ENCODE measurements at regions not wholly inside any gene's neighbourhood (a gene's known extent, or its start where the extent isn't known, plus 50 kb on each side); places are given as distances from the start of the nearest gene placed in this dataset.
"Not testable (repeated sequence)": the region's sequence is repeated elsewhere in the genome, so short reads cannot be mapped to it uniquely, and the experiment has no call there.

- no peaks in the 10 kb centered on the region for H3K36me3 ChIP-seq
- no peaks in the 10 kb centered on the region for H3K9me3 ChIP-seq
- H3K27me3 ChIP-seq, result no peaks in the 10 kb centered on the region
- no peak overlapping the region for H3K4me3 ChIP-seq
- DNase-seq, result no peak
These were observed 198.0 kb upstream of the COX10 start for GRCh38 chr17:13871261-13871660.

- no peaks in the 10 kb centered on the region for H3K27me3 ChIP-seq
- H3K9me3 ChIP-seq, result no peaks in the 10 kb centered on the region
- no peak overlapping the region for H3K4me3 ChIP-seq
- DNase-seq, result no peak
- H3K36me3 ChIP-seq, result no peaks in the 10 kb centered on the region
These were observed 195.2 kb upstream of the COX10 start for GRCh38 chr17:13874134-13874533.

- Histone ChIP-seq H3K4me3 (no peak overlapping the region), H3K27me3 (no peaks in the 10 kb centered on the region), H3K36me3 (no peaks in the 10 kb centered on the region), H3K9me3 (no peaks in the 10 kb centered on the region)
- DNase-seq, result no peak
These were observed 194.5 kb upstream of the COX10 start for GRCh38 chr17:13874817-13875216.

GRCh38 chr17:13879961-13880466, 189.3 kb upstream of the COX10 start:
- DNase-seq, result no peak
- Histone ChIP-seq H3K27me3 (no peaks in the 10 kb centered on the region), H3K36me3 (no peaks in the 10 kb centered on the region), H3K4me3 (no peak overlapping the region), H3K9me3 (no peaks in the 10 kb centered on the region)

GRCh38 chr17:13883659-13884058, 185.6 kb upstream of the COX10 start:
- Histone ChIP-seq H3K9me3 (no peaks in the 10 kb centered on the region), H3K27me3 (no peaks in the 10 kb centered on the region), H3K36me3 (no peaks in the 10 kb centered on the region), H3K4me3 (no peak overlapping the region)
- DNase-seq, result no peak

GRCh38 chr17:13884347-13884746, 185.0 kb upstream of the COX10 start:
- DNase-seq, result no peak
- Histone ChIP-seq H3K27me3 (no peaks in the 10 kb centered on the region), H3K9me3 (no peaks in the 10 kb centered on the region), H3K4me3 (no peak overlapping the region), H3K36me3 (no peaks in the 10 kb centered on the region)

- DNase-seq, result no peak
- H3K9me3 ChIP-seq, result no peaks in the 10 kb centered on the region
- H3K4me3 ChIP-seq, result no peak overlapping the region
These were observed 183.8 kb upstream of the COX10 start for GRCh38 chr17:13885550-13885949.

GRCh38 chr17:13885953-13886889, 183.1 kb upstream of the COX10 start:
- H3K9me3 ChIP-seq, result no peaks in the 10 kb centered on the region
- no peak for DNase-seq

More at GRCh38 chr17:13885550-13885949, 183.8 kb upstream of the COX10 start:
- H3K36me3 ChIP-seq, result no peaks in the 10 kb centered on the region
- no peaks in the 10 kb centered on the region for H3K27me3 ChIP-seq

GRCh38 chr17:13888056-13888609, 181.2 kb upstream of the COX10 start:
- DNase-seq, result no peak
- Histone ChIP-seq H3K36me3 (no peaks in the 10 kb centered on the region), H3K4me3 (no peak overlapping the region), H3K9me3 (no peaks in the 10 kb centered on the region), H3K27me3 (no peaks in the 10 kb centered on the region)

More at GRCh38 chr17:13885953-13886889, 183.1 kb upstream of the COX10 start:
- no peak overlapping the region for H3K4me3 ChIP-seq
- H3K27me3 ChIP-seq, result no peaks in the 10 kb centered on the region
- no peaks in the 10 kb centered on the region for H3K36me3 ChIP-seq

- H3K9me3 ChIP-seq, H3K27me3 ChIP-seq, H3K36me3 ChIP-seq, H3K4me3 ChIP-seq, DNase-seq: not testable (repeated sequence)
These were observed 160.3 kb upstream of the COX10 start for GRCh38 chr17:13908971-13909370.

GRCh38 chr17:13909901-13910519, 159.3 kb upstream of the COX10 start:
- H3K36me3 ChIP-seq, result no peaks in the 10 kb centered on the region
- H3K4me3 ChIP-seq, result no peak overlapping the region
- H3K27me3 ChIP-seq, result no peaks in the 10 kb centered on the region
- no peak for DNase-seq
- no peaks in the 10 kb centered on the region for H3K9me3 ChIP-seq

- DNase-seq, result no peak
- Histone ChIP-seq H3K27me3 (no peaks in the 10 kb centered on the region), H3K9me3 (no peaks in the 10 kb centered on the region), H3K4me3 (no peak overlapping the region), H3K36me3 (no peaks in the 10 kb centered on the region)
These were observed 151.7 kb upstream of the COX10 start for GRCh38 chr17:13917634-13918033.

- Histone ChIP-seq H3K36me3 (no peaks in the 10 kb centered on the region), H3K27me3 (no peaks in the 10 kb centered on the region), H3K9me3 (no peaks in the 10 kb centered on the region), H3K4me3 (no peak overlapping the region)
- no peak for DNase-seq
These were observed 151.1 kb upstream of the COX10 start for GRCh38 chr17:13918247-13918646.

- DNase-seq, result no peak
- no peaks in the 10 kb centered on the region for H3K27me3 ChIP-seq
- H3K9me3 ChIP-seq, result no peaks in the 10 kb centered on the region
- H3K36me3 ChIP-seq, result no peaks in the 10 kb centered on the region
- no peak overlapping the region for H3K4me3 ChIP-seq
These were observed 149.5 kb upstream of the COX10 start for GRCh38 chr17:13919818-13920217.

- Histone ChIP-seq H3K9me3 (no peaks in the 10 kb centered on the region), H3K27me3 (no peaks in the 10 kb centered on the region), H3K36me3 (no peaks in the 10 kb centered on the region), H3K4me3 (no peak overlapping the region)
- DNase-seq, result no peak
These were observed 148.9 kb upstream of the COX10 start for GRCh38 chr17:13920413-13920812.

GRCh38 chr17:13921841-13922776, 147.2 kb upstream of the COX10 start:
- no peak for DNase-seq
- no peak overlapping the region for H3K4me3 ChIP-seq

More at GRCh38 chr17:13921841-13922776, 147.2 kb upstream of the COX10 start:
- no peaks in the 10 kb centered on the region for H3K9me3 ChIP-seq
- no peaks in the 10 kb centered on the region for H3K27me3 ChIP-seq
- no peaks in the 10 kb centered on the region for H3K36me3 ChIP-seq
